GM12891 (cell line): ENCODE measurements at regions not wholly inside any gene's neighbourhood (a gene's known extent, or its start where the extent isn't known, plus 50 kb on each side); places are given as distances from the start of the nearest gene placed in this dataset.
A peak's percentile ranks its signal among the peaks of the same experiment; 100 is the strongest.

Experiments used
- DNase-seq: peaks from one replicate; pipeline ENCODE4 v3.0.0; 2011; ENCODE audit warnings: low spot score; ENCODE audit not compliant: insufficient read length
- FAIRE-seq: peaks from 2 replicates; lab custom pipeline; 2011; peaks lifted over from hg19 to GRCh38; lab: Jason Lieb, UNC
- PAX5 ChIP-seq: IDR thresholded peaks from 2 replicates; pipeline ENCODE4 v1.6.1; 2011; ENCODE audit warnings: low read length, moderate library complexity, mild to moderate bottlenecking; ENCODE audit not compliant: insufficient read depth, severe bottlenecking
- POLR2A ChIP-seq: IDR thresholded peaks from 2 replicates; pipeline ENCODE4 v1.6.1; 2011; ENCODE audit warnings: low read depth, low read length, control low read depth
- POLR2AphosphoS5 ChIP-seq: IDR thresholded peaks from 2 replicates; pipeline ENCODE4 v1.6.1; 2011; ENCODE audit warnings: low read depth, low read length, control low read depth
- POU2F2 ChIP-seq: IDR thresholded peaks from 2 replicates; pipeline ENCODE4 v1.6.1; 2011; ENCODE audit warnings: low read depth, mild to moderate bottlenecking, control low read depth, low read length, moderate library complexity
- SPI1 ChIP-seq: IDR thresholded peaks from 2 replicates; pipeline ENCODE4 v1.6.1; 2011; ENCODE audit warnings: low read depth, low read length, control low read depth
- TAF1 ChIP-seq: IDR thresholded peaks from 2 replicates; pipeline ENCODE4 v1.6.1; 2011; ENCODE audit warnings: low read depth, low read length, control low read depth

DNA sequence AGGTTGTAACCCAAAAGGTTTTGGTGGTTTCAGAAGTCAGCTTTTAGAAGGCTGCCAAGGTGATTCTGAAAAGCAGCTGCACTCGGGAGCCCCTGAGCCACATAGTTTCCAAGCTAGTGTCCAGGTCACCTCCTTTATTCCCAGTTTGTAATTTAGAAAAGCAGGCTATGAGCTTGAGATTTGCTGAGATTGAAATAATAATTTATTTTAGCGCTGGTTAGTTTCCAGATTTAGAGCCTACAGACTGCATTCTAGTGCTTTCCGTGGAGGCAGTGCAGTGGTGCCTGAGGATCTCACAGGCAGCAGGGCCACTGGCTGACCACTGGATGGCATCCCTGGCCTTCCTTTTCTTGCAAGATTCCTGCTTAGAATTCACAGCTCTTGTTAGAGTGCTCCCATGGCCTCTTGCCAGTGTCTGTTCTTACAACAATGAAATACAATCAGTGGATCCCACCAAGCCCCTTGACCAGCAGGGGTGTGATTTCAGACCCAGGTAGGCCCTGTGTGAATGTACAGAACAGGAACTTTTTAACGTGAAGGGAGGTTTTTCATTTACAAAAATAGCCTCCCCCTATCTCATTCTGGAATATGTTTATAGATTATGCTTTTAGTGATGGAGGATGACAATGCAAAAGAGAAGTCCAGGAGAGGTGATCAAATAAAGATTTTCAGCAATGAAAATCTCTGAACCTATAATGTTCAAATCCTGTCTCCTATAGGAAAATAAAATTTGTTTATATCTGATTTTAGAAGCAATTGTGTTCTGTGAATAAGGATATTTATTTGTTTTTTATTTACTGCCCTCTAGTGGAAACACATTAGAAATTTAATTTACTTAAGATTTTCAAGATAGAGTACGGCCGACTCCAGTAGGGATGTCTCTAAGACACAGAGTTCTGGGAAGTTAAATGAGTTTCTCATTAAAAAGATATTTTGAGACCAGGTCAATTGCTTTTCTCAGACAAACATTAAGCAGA is 362.1 kb upstream of the STXBP6 start:
- DNase-seq (no peak), FAIRE-seq (no peak)
- TF ChIP-seq SPI1 (no peak), TAF1 (no peak), POLR2AphosphoS5 (no peak), POLR2A (no peak), POU2F2 (no peak), PAX5 (no peak)

DNA sequence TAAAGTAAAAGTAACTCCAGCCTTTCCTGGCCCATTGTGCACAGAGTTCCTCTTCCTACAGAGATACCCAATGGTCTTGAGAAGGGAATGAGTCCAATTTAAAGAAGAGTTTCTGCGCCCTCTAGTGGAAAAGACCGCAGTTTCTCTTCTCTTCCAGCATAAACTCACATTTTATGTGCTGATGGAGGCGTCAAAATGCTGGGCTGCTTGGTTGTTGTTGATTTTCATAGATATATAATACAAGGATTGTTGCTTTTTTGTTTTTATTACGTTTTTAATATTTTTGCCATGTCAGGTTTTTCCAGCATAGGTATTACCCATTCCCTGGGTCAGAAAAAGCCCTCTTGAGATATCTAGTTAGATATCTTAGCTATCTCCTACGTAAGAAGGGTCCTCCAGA is 356.9 kb upstream of the STXBP6 start:
- DNase-seq = no peak
- FAIRE-seq = no peak
- TF ChIP-seq PAX5 (no peak), SPI1 (no peak), POLR2A (no peak), POU2F2 (no peak), POLR2AphosphoS5 (no peak), TAF1 (no peak)

DNA sequence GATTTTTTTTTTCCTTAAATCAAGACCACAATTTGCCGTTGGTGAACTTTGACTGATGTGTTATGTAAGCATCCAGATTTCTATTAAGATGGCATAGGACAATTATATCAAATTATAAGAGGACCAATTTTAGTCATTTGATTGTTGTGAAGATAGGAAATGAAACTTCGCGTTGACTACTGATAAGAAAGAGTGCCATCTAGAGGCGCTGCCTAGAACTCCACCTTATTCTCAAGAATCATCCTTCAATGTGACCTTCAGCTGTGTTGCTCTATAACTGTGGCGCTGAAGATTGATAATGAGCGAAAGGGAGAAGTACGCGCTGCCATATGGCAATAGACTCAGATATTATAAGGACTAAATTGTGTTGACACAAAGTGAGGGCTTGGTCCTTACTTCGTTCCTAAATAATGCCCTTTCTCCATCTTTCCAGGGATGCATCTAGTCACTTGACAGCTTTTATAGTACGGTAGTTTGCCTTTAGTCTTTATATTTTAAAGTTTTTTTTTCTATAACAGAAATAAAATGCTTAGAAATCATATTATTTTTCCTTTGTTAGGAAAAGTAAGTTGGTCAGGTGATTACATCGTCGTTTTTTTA is 350.8 kb upstream of the STXBP6 start:
- FAIRE-seq = peak; percentile 9
- no peak for DNase-seq
- peak; percentile 63 for TF ChIP-seq SPI1
- no peak for TF ChIP-seq TAF1

DNA sequence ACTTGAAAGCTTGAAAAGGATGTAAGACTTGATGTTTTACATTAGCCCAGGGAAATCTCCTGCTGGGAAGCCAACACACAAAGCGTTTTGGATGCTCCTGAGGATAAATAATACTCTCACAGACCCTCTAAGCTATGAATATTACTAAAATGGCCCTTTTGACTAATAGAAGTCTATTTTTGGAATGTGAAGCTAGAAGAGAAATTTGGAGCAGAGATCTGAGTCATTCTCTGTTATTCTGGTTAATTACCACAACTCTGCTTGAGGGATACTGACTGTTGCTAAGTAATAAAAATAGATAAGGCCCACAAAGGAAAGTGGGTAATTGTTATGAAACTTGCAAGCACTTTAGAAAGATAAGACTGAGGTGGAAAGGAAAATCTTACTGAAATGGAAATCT is 346.2 kb upstream of the STXBP6 start:
- DNase-seq = no peak
- FAIRE-seq = no peak
- TF ChIP-seq POLR2AphosphoS5 (no peak), TAF1 (no peak), POLR2A (no peak), SPI1 (no peak), PAX5 (no peak), POU2F2 (no peak)

DNA sequence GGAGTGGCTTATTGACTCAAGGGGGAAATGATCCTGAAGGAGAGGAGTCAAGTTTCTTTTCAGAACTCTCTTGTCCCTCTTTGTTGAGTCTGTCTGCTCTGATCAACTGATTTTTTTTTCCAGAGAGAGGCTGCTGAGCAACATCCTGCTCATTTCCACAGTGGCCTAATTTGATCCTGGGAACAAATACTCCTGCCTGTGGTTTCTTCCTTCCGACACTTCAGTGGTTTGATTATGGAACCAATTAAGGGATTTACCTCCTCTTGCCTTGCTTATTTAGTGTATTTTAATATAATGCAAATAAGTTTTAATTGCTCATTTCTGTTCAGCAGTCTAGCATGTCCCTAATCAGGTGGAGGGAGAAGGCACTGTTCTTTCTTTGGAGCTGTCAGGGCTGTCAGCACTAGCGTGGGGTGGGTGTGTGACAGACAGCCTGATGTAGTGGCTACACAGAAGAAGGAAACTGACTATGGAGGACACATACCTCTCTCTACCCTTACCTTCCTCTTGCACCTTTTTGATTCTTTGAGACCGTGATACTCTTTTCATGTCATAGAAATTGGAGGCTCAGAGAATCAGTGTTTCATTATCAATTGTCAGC is 344.9 kb upstream of the STXBP6 start:
- TF ChIP-seq TAF1 (no peak), SPI1 (no peak), POLR2A (no peak), POU2F2 (no peak), PAX5 (no peak), POLR2AphosphoS5 (no peak)
- FAIRE-seq (no peak), DNase-seq (no peak)

DNA sequence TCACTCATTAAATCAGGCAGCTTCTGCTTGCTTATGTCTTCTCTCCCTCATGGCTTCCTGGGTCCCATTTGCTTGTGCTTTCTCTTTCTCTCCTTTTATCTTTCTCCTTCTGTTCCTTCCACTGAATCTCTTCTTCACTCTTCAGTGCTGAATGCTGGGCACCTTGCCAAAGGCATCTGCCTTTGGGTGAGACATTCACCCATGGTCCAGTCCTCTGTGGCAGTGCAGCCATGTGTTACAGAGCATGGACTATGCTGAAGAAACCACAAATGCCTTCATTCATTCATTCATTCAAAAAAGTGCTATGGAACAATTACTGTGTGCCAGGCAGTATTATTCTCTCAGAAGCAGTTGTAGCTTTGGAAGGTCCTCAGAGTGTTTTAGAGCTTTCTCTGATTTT is 344.4 kb upstream of the STXBP6 start:
- TF ChIP-seq POLR2AphosphoS5 (no peak), TAF1 (no peak), SPI1 (no peak), PAX5 (no peak), POLR2A (no peak), POU2F2 (no peak)
- DNase-seq = no peak
- FAIRE-seq = no peak

DNA sequence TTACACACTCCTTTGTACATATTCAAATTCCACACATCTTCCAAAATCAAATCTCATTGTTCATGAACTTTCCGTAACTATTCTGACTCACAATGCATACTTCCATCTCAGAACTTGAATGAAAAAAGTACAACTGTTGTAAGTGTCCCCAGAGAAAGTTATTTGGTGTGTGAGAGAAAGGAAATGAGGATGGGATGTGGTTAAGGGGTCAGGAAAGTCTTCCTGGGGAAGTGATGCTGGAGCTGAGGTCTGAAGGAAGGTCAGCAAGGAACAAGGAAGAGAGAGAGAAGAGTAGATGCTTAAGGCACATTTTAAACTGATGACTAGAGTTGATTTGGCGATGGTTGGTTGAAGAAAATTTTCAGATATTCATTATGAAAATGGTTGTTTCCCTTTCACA is 340.0 kb upstream of the STXBP6 start:
- TF ChIP-seq POU2F2 = no peak
- TF ChIP-seq POLR2AphosphoS5 = no peak
- no peak for TF ChIP-seq POLR2A
- no peak for TF ChIP-seq TAF1
- TF ChIP-seq PAX5 = no peak
- no peak for TF ChIP-seq SPI1
- FAIRE-seq = no peak
- no peak for DNase-seq

DNA sequence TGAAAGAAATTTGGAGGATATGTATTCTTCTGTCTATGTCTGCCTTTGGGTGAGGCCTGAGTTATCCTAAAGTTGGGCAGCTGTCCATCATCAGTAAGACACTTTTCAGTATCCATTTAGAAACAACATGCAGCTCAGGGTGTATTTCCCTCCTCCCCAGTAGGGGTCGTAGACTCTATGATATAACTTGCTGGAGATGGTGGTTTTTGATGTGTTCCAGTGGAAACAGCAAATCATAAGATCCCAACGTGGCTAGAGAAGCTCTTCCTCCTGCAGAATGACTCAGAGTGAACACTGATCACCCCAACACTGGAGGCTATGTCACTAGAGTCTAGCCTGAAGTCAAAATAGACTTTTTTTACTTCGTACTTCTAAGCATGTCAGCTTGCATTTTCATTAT is 331.6 kb upstream of the STXBP6 start:
- no peak for TF ChIP-seq POLR2AphosphoS5
- no peak for TF ChIP-seq PAX5
- TF ChIP-seq POU2F2 = no peak
- TF ChIP-seq SPI1 = no peak
- no peak for TF ChIP-seq POLR2A
- TF ChIP-seq TAF1 = no peak
- no peak for FAIRE-seq
- DNase-seq = no peak

DNA sequence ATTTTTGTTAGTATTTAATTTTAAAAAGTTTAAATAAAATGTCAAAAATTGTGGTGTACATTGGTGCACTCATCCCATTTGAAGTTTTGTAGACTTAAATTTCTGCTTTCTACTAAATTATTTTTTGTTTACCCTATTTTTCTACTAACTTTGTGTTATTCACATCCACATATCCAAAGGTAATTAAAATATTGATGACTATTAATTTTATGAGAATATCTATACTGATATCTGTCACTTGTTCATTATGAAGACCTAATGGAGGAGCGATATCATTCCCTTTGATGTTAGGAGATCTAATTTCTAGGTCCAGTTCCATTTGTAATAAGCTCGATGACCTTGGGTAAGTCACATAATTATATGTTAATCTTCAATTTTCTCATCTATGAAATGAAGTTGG is 325.7 kb upstream of the STXBP6 start:
- FAIRE-seq (no peak), DNase-seq (no peak)
- no peak for TF ChIP-seq POLR2AphosphoS5
- no peak for TF ChIP-seq TAF1
- TF ChIP-seq POLR2A = no peak
- TF ChIP-seq SPI1 = no peak
- TF ChIP-seq POU2F2 = no peak
- no peak for TF ChIP-seq PAX5
